HG02840 (cell line): ENCODE measurements at regions not wholly inside any gene's neighbourhood (a gene's known extent, or its start where the extent isn't known, plus 50 kb on each side); places are given as distances from the start of the nearest gene placed in this dataset.

ENCODE experiments used
- ATAC-seq: cut with Tn5 transposase; IDR thresholded peaks from one replicate; pipeline ENCODE4 v1.9.1; 2021; ENCODE audit warnings: mild to moderate bottlenecking, moderate library complexity, moderate number of reproducible peaks; ENCODE audit not compliant: unreplicated experiment, low FRiP score

- no peak for ATAC-seq
Measured at GRCh38 chr5:10081584-10081983, 168.1 kb downstream of the ATPSCKMT start.

- ATAC-seq: no peak
Measured at GRCh38 chr5:10077791-10078545, 171.7 kb downstream of the ATPSCKMT start.

GRCh38 chr5:10073441-10074104 lies 176.1 kb downstream of the ATPSCKMT start:
- ATAC-seq: no peak

- no peak for ATAC-seq
Measured at GRCh38 chr5:10069637-10070313, 179.9 kb downstream of the ATPSCKMT start.

GRCh38 chr5:10065428-10066000 lies 184.2 kb downstream of the ATPSCKMT start:
- no peak for ATAC-seq

- no peak for ATAC-seq
Measured at GRCh38 chr5:10064546-10065195, 185.0 kb downstream of the ATPSCKMT start.

GRCh38 chr5:10063997-10064396 lies 185.7 kb downstream of the ATPSCKMT start:
- no peak for ATAC-seq

GRCh38 chr5:10059980-10060379 lies 189.7 kb downstream of the ATPSCKMT start:
- ATAC-seq: no peak

- ATAC-seq: no peak
Measured at GRCh38 chr5:10059556-10059955, 190.1 kb downstream of the ATPSCKMT start.

- no peak for ATAC-seq
Measured at GRCh38 chr5:10057356-10057755, 192.3 kb downstream of the ATPSCKMT start.

- no peak for ATAC-seq
Measured at GRCh38 chr5:10056228-10056760, 193.4 kb downstream of the ATPSCKMT start.

- ATAC-seq: no peak
Measured at GRCh38 chr5:10049858-10050455, 199.7 kb downstream of the ATPSCKMT start.

- no peak for ATAC-seq
Measured at GRCh38 chr5:10046676-10047075, 203.0 kb downstream of the ATPSCKMT start.

- no peak for ATAC-seq
Measured at GRCh38 chr5:10045376-10045775, 204.3 kb downstream of the ATPSCKMT start.

GRCh38 chr5:10036136-10036815 lies 213.4 kb downstream of the ATPSCKMT start:
- no peak for ATAC-seq

GRCh38 chr5:10034001-10034400 lies 215.7 kb downstream of the ATPSCKMT start:
- ATAC-seq: no peak

GRCh38 chr5:10031817-10032216 lies 217.9 kb downstream of the ATPSCKMT start:
- ATAC-seq: no peak

GRCh38 chr5:10030219-10030831 lies 219.4 kb downstream of the ATPSCKMT start:
- no peak for ATAC-seq

- no peak for ATAC-seq
Measured at GRCh38 chr5:10023494-10023893, 226.2 kb downstream of the ATPSCKMT start.
